ENCODE measurements at regions not wholly inside any gene's neighbourhood (a gene's known extent, or its start where the extent isn't known, plus 50 kb on each side); places are given as distances from the start of the nearest gene placed in this dataset.

DNA sequence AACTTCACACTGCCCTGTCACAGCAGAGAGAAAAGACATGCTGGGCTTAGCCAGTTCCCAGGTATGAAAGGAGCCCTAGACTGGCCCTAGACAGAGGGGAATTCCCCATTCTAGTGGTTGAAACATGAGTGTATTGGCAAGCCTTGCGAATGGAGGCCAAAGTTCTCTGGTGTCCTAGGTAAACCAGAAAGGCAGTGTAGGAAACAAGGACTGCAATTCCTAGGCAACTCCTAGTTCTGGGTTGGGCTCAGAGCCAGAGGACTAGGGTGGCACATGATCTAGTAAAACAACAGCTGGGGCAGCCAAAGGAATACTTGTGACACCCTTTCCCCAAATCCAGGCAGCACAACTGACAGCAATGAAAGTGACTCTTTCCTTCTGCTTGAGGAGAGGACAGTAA, 265.0 kb upstream of the EPHA7 start:
- TF ChIP-seq, protein P1, sequence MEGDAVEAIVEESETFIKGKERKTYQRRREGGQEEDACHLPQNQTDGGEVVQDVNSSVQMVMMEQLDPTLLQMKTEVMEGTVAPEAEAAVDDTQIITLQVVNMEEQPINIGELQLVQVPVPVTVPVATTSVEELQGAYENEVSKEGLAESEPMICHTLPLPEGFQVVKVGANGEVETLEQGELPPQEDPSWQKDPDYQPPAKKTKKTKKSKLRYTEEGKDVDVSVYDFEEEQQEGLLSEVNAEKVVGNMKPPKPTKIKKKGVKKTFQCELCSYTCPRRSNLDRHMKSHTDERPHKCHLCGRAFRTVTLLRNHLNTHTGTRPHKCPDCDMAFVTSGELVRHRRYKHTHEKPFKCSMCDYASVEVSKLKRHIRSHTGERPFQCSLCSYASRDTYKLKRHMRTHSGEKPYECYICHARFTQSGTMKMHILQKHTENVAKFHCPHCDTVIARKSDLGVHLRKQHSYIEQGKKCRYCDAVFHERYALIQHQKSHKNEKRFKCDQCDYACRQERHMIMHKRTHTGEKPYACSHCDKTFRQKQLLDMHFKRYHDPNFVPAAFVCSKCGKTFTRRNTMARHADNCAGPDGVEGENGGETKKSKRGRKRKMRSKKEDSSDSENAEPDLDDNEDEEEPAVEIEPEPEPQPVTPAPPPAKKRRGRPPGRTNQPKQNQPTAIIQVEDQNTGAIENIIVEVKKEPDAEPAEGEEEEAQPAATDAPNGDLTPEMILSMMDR (conservative IDR thresholded peaks at IDR 0.05; ENCODE audit: control insufficient read depth, insufficient read depth, low read depth, low read length): no peak
- H3K4me3 ChIP-seq (ENCODE audit: control insufficient read depth, low read depth, low read length): no peak overlapping the region
- DNase-seq (ENCODE audit: low read depth): no peak

DNA sequence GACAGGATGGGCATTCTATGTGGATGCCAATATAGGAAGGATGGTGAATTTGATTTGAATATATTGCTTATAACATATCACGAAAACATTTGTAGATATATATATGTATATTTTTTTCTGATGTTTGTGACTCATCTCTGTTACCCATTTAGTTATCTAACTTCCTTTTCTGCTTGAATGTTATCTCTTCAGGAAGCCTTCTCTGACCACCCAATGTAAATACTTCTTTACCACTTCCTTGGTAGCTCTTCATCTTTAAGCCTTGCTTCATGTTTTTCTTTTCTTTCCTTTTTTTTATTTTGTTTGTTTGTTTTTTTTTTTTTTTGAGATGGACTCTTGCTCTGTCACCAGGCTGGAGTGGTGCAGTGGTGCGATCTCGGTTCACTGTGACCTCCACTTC, 260.5 kb upstream of the EPHA7 start:
- TF ChIP-seq, protein P1 (conservative IDR thresholded peaks at IDR 0.05; ENCODE audit: control insufficient read depth, insufficient read depth, low read depth, low read length): no peak
- DNase-seq (ENCODE audit: low read depth): no peak
- no peak overlapping the region for H3K4me3 ChIP-seq (ENCODE audit: control insufficient read depth, low read depth, low read length)

DNA sequence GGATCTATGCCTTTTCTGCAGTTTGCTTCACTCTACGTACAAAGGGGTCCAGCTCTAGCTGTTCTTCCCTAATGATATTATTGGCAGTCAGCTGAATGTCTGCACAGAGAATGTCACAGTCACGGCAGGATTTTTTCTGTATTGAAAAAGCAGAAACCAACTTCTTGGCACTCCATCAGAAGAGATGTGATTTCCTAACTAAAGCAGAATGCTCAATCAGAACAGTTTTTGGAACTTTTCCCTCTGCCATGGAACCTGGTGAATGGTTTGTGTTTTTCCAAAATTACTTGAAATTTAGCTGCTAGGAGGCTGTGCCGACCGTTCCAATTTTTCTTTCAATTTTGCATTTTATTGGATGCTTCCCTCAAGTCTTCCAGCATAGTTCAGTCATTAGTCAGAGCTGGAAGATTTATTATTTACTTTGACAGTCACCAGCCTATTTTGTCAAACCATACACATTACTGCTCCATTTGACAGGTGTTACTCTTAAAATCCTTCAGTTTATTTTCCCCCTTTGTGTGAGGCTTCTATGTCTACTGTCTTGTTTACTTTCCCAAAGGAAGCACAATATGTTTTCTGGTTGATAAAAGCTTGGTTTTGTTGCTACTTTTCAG, 259.6 kb upstream of the EPHA7 start:
- no peak overlapping the region for H3K4me3 ChIP-seq (ENCODE audit: control insufficient read depth, low read depth, low read length)
- TF ChIP-seq, protein P1 (conservative IDR thresholded peaks at IDR 0.05; ENCODE audit: control insufficient read depth, insufficient read depth, low read depth, low read length): no peak
- DNase-seq (ENCODE audit: low read depth): no peak

DNA sequence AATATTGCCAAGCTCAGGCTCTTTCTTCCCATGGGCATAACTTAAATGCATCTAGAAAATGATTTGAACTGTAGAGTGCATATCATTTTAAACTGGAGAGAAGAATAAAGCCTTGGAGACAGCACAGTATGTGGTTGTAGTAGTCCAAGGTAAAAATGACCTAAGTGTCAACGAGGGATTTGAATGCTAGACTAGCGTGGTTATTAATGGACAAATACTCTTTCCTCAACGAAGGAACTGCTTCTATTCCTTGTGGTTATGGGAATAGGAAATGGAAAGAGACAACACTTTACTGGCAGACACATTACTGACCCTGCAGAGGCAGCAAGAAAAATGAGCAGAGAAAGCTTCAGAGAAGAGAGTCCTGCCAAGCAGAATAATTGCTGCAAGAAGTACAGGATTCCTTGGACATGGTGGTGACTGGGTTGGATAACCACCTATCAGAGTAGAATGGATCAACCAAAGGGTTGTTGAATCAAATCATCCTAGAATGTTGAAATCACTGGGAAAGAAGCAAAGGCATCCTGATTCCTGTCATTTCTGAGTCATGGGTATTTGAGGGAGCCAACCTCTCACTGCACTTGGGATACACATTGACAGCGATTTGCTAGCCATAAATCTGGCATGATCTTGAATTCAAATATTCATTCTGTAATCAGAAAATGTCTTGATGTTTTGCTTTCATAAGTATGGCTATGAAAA, 258.1 kb upstream of the EPHA7 start:
- DNase-seq (ENCODE audit: low read depth): no peak
- H3K4me3 ChIP-seq (ENCODE audit: control insufficient read depth, low read depth, low read length): no peak overlapping the region
- TF ChIP-seq, protein P1 (conservative IDR thresholded peaks at IDR 0.05; ENCODE audit: control insufficient read depth, insufficient read depth, low read depth, low read length): no peak

DNA sequence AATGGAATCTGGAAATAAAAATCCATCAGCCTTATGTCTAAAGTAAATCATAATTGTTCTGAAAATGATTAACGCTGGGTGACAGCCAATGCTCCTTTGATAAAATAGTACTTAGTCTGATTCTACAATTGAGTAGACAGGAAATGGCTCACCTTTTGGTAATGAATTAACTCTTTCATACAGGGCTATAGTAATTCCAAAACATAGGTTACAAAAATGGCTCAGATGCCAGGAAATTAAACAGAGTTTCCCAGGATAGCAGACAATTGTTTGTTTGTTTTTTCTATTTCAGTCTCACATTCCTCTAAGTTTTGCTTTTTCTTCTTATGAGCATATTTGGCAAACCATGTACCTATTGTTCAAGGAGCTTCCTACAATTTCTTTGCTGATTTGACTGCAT, 257.2 kb upstream of the EPHA7 start:
- TF ChIP-seq, protein P1 (conservative IDR thresholded peaks at IDR 0.05; ENCODE audit: control insufficient read depth, insufficient read depth, low read depth, low read length): no peak
- H3K4me3 ChIP-seq (ENCODE audit: control insufficient read depth, low read depth, low read length): no peak overlapping the region
- no peak for DNase-seq (ENCODE audit: low read depth)

DNA sequence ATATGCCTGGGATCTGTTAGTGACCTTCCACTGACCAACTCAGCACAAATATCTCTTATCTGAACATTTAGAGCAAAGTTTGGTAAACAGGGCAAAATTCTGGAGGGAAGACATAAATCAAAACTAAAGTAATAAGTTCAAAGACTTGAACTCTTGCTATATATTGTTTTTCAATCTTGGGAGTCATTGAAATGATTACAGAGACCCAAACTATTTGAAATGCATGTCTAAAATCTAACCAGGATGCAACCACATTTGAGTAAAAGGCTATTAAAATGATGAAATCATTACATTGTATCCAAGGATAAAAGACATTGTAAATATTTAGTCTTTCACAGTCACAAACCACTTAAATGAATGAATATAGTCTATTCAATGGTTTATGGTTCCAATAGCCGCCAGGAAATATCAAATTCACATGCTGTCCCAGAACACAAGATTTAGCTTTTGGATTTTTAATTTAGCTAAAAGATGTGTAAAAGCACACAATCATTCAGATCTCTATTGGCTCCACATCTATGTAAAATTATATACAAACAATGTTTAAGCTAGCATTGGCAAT, 256.6 kb upstream of the EPHA7 start:
- H3K4me3 ChIP-seq (ENCODE audit: control insufficient read depth, low read depth, low read length): no peak overlapping the region
- TF ChIP-seq, protein P1 (conservative IDR thresholded peaks at IDR 0.05; ENCODE audit: control insufficient read depth, insufficient read depth, low read depth, low read length): no peak
- no peak for DNase-seq (ENCODE audit: low read depth)

Data from fibroblast of mammary gland (primary cell).